GM19395 (cell line): ENCODE measurements at regions not wholly inside any gene's neighbourhood (a gene's known extent, or its start where the extent isn't known, plus 50 kb on each side); places are given as distances from the start of the nearest gene placed in this dataset.

ENCODE experiments used
- ATAC-seq: cut with Tn5 transposase; IDR thresholded peaks from one replicate; pipeline ENCODE4 v1.9.1; 2021; ENCODE audit warnings: mild to moderate bottlenecking, moderate library complexity; ENCODE audit not compliant: unreplicated experiment

DNA sequence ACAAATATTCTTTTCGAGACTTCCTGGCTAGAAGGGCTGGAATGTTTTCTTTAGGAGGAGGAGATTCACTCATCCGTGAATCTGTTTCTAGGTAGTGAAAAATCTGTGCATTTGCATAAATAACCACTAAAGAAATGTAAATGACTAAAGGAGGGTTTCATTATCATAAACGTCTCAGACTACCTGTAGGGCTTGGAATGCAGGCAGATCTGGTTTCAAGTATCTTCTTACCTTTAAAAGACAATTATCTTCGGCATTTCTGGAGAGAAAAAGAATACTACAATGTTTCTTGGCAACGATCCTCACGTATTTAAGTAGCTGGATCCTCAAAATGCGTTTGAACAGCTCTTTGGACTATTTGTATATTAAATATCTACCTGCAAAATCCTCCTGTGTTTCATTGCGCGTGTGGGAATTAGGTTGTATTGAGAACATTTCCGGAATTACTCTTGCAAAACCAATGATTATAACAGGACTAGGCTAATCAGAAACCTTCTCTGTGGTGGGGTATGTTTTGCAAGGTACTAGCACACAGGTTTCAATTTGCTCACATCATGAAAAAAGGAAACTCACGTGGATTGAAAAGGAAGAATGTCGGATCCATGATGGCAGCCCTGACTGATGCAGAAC, 291.1 kb upstream of the ARGLU1 start:
- no peak for ATAC-seq

DNA sequence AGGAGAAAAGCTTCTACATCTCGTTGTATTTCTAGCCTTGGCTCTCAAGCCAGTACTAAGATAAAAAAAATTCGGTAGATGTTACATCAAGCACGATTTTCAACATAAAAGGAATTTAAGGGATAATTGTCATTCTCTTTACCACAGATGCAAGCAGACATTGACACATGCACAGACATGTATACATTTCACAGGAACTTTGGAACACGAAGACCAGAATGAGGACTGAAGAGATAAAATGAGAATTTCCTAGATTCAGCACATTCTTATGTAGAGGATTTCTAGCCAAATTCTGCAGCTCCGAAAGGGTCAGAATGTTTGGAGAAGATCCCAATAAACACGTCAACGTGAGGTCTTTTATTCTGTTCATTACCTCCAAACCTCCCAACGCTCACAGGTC, 284.5 kb upstream of the ARGLU1 start:
- ATAC-seq, result no peak

DNA sequence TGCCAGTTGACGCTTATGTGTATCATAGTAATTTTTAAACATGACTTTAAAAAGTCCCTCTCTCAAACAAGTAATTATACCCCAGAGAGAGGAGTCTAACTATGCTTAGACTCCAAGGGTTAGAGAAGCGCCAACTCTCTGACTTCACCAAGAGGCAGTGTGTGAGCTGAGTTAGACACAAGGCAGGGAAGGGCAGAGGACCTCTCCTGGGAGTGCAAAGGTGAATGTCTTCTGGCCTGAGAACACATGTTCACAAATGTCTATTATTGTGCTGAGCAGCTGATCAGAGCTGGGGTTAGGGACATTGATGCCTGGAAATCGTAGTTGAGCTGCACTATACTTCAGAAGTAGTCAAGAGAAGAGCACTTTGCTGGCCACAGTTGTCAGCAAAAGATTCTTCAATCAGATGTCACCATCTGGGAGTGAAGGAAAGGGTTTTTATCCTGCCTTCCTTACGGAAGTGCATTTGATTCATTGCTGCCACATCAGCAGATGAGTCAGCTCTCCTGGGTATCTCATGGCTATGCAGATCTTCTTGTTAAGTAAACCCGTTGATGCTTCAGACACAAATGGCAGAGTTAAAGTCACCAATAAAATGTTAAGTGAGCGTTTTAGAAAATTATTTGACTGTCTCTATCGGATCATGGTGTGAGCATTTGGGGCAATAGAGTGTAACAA, 283.2 kb upstream of the ARGLU1 start:
- ATAC-seq, result no peak

DNA sequence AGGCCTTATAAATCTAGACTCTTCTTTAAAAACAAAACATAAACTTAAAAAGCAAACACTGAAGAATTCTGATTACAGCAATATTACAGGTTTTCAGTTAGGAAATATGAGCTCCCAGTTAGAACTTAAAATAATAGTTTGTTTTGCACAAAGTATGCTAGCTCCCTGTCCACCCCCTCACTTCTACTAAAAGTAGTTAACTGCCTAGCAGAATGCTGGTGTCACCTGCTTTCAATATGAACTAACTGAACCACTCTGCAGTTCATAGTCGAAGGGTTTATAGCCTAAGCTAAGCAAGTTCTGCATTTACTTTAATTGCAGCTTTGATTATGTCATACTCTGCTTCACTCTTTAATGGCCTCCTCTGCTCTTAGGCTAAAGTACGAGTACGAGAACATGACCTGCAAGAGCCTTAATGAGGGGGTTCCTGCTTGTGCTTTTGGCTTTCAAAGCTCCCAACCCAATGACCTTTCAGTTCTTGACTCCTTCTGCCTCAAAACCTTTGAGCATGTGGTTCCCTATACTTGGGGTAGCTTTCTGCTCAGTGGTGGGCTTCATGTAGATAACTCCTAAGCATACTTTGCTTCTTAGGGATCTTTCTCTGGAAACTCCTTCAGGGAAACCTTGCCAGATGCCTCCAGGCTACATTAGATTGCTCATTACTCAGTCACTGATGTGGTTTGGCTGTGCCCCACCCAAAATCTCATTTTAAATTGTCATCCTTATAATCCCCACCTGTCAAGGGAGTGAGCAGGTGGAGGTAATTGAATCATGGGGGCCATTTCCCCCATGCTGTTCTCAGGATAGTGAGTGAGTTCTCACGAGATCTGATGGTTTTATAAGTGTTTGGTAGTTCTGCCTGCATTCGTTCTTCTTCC, 278.9 kb upstream of the ARGLU1 start:
- no peak for ATAC-seq

DNA sequence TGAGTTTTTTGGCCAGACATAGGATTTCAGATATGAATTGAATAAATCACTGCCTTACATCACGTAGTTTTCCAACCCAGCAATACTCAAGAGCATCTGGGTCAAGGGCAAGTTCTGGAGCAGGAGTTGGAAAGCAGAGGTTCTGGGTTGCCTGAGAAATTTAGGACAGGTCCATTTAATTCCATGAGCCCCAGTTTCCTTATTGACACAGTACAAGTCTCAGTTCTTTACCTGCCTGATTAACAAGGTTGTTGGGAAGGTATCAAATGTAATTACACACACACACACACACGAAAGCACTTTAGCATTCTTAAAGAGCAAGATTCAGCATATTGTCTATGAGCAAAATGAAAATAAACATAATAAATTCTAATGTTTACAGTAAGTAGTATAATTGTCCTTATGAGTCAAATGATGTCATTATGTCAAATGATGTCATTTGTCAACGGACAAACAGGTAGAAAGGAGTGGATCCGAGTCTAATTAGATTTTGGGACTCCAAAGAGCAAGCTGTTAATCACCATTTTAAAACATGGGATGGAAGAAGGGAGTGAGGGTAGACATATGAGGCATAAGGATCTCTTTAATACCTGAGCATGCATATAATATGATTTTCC, 268.4 kb upstream of the ARGLU1 start:
- no peak for ATAC-seq

DNA sequence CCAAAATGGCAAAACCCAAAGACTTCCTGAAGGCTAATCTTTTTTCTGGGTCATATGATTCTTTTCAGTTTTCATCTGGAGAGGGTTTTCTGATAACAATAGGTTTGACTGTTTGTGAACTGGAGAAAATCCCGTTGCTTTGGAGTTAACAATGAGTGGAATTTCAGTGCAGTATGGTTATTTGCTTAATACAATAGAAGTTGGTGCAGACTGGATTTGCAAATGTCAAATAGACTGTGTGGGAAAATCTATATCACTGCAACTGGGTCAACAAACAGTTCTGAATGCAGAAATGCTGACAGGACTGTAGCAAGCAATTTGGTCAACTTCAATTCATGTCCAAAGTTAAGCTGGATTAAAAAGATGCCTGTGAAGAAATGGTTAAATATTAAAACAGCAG, 267.5 kb upstream of the ARGLU1 start:
- no peak for ATAC-seq

DNA sequence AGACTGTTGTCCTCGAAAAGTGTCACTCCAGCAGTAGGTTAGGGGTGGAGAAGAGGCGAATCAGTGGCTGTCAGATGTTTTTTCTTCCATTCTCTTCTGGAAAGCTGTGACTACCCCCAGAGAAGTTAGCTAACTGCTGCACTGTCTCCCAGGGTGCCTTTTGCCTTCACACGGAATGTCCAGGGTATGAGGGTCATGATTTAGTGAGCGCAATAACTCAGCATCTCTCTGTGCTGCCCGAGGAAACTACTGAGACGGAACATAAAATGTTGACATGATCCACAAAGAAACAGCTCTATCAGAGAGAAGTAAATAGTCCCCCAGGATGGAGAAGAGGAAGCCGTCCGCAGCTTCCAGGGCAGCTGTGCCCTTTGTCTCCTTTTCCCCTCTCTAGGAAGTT, 254.0 kb upstream of the ARGLU1 start:
- no peak for ATAC-seq

DNA sequence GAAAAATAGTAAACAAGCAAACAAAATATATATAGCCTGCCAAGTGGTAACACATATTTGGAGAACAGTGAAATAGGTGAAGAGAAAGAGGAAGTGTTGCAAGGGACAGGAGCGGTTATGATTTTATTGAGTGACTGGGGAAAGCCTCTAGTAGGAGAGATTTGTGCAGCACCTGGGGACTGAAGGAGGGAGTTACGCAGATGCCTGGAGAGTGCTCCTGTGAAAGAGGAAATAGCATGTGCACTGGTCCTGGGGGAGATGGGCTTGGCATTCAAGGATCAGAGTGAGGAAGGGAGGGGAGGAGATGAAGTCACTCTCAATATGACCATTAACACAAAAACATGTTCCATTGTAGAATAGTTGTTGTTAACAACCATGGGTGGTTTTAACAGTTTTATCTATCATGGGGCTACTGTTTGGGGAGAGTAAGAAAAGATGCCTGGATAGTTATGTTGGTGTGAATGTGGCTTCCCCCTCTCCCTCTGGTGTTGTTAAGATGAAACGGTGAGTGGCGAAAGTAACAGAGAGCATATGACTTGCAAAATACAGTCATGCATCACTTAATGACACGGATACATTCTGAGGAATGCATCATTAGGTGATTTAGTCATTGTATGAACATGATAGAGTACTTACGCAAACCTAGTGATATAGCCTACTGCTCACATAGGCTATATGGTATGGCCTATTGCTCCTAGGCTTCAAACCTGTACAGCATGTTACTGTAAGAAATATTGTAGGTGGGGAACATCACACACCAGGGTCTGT, 251.7 kb upstream of the ARGLU1 start:
- no peak for ATAC-seq

DNA sequence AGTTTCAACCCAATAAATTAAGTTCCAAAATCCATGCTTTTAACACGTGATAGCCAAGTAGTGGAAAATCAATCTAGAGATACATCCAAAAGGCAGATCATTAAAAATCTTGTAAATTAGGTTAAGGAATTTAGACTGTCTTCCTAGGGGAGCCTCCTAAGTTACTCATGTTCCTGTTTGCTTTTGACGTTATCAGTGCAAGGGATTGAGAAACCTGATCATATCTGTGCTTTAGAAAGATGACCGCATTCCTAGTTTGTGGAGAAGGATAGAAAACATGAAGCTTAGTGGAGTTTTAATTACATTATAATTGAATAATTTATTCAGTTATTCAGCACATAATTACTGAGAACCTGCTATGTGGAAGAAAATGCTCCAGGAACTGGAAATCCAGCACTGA, 251.0 kb upstream of the ARGLU1 start:
- no peak for ATAC-seq

DNA sequence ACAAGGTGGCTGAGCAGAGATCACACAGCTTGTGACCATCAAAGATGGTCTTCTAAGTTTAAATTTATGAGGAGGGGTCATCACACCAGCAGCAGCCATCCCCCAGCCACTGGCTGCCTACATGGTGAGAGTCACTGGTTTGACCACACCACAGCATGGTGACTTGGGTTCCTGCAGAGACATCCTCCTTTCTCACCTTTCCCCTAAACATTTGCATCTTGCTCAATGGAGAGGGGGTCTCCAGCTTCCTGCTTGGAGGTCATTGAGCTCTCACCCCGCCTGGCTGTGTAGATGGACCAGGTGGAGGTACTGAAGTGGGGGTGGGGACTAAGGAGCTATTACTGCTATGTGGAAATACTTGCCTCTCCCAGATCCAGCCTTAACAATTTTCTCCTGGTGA, 247.6 kb upstream of the ARGLU1 start:
- ATAC-seq, result no peak

DNA sequence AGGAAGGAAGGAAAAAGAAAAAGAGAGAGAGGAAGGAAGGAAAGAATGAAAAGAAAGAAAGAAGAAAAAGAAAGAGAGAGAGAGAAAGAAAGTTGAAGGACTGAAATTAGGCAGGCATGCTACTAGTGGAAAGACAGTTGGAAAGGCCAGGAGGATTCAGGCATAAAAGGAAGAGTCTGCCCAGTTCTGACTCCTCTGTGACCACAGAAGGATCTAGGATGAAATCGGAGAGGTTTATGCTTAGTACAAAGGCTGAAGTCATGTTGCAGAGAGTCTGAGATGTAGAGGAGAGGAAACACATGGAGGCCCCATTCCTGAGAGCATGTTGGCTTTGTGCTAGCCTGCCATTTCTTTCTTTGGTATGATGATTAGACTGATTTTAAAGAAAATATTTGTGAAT, 246.5 kb upstream of the ARGLU1 start:
- ATAC-seq, result no peak

DNA sequence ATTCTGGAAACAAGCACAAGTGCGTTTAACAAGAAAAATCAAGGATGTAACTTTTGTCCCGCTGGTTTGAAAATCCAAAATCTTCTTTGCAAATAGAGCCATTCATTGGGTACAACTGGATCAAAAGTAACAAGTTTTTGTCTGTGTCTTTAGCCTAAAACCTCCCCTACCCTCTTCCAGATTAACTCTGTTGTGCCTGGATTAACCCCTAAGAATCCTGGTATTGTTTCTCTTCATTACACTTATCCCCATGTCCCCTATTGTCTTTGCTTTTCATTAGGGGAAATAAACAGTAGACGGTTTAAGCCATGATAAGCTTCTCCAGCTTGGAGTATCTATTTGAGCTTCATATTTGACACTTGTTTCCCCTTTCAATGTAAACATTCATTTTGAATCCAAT, 242.1 kb upstream of the ARGLU1 start:
- no peak for ATAC-seq

DNA sequence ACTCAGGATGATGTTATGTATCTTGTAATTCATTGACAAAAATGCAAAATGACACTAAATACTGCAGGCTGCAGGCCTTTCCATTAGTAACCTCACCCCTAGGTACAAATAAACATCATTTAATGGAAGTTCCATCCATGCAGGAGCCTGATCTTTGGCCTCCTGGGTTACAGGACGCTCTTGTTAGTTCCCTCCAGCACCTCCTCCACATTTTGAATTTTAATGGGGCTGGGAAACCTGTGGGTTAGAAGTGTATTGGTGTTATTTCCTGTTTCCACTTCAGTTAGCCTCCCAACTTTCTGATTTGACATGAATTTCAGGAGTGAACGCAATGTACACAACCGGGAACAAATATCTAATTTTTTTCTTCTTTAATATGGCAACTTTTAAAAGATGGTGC, 237.1 kb upstream of the ARGLU1 start:
- ATAC-seq, result no peak

DNA sequence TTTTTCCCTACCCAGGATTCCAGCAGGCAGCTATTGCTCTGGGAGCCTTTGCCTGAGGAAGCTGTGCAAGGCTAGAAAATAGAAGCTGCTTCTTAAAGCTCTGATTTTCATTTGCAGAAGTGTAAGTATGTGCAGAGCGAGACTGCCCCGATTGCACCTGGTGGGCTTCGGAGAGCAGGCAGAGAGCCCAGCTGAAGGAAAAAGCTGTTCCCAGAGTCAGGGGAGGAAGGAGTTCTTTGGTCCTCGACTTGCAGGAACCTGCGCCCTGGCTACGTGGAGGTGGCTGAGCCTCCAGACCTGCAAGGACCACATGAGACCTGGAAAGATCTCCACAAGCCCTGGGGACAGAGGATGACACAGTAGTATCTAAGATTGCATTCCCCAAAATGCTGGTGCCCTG, 235.0 kb upstream of the ARGLU1 start:
- ATAC-seq, result no peak

DNA sequence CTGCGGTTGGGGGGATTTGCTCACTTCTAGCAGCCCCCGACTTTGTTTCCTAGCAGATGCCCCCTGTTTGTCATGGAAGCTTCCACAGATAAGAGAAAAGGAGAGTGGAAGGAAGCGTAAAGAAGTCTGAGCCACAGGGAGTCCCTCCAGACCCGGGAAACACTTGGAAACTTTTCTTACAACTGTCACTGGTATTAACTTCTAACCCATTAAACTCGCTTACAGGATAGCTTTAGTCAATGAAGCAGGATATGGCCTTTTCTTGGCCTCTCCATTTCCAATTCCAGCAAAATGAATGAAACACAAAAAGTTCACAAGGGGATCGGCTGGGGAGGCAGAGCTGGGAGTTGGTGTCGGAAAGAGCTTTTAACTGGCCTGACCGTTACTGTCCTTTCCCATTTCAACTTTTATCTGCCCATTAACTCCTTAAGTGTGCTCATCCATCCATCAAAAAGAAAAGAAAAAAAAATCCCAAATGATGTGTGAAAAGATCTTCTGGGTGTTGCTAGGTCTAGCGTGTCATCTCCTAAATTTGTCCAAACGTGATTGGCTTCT, 231.9 kb upstream of the ARGLU1 start:
- ATAC-seq, result no peak

DNA sequence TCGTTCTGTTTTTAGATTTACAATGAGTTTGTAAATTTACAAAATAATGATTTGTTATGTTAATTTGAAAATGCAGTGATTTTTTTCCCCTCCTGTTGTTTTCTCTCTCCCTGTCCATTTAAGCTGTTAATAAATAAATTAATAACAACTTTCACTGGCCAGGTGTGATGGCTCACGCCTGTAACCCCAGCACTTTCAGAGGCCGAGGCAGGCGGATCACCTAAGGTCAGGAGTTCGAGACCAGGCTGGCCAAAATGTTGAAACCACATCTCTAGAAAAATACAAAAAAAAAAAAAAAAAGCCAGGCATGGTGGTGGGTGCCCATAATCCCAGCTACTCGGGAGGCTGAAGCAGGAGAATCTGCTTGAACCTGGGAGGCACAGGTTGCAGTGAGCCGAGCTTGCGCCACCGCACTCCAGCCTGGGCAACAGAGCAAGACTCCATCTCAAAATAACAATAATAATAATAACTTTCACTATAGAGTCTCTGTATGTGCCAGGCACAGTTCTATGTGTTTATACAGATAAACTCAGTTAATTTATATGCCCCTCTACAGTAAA, 229.2 kb upstream of the ARGLU1 start:
- ATAC-seq, result no peak

DNA sequence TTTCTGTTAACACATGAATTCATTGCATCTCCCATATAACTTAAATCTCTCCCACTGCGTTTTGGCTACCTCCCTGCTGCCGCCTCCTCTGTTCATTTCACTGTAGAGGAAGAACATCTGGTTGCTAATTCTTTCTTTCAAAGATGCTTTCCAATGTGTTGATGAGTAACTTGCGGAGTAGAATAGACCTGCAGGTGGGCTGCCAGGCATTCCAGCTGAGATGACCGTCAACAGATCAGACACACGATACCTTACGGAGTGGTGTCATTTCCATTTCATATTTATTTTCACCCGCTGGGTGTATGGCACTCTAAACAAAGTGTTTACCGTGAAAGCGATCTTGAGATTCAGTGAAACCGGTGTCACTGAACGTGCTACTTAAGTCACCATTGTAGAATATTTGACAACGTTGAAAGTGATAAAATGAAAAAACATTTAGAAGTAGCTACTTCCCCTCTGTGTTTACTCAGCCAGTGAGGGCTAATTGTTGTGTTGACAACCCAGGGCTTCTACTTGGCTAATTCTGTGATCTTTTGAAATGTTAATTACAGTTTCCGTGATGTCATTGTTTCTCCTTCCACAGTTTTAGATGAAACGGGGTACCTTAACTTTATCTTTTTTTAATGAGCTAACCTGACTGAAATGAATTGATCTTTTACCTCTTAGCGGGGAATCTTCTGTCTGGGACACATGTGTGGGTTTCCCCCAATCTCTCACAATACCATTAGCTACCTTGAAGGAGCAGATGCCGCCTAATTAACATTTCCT, 228.5 kb upstream of the ARGLU1 start:
- no peak for ATAC-seq

DNA sequence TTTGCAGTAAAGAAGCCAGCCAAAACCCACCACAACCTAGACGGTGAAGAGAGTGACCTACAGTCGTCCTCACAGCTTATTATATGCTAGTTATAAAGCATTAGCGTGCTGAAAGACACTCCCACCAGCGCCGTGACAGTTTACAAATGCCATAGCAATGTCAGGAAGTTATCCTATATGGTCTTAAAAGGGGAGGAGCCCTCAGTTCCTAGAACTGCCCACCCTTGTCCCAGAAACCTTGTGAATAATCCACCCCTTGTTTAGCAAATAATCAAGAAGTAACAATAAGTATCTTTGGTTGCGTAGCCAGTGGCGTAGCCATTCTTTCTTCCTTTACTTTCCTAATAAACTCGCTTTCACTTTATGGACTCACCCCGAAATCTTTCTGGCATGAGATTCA, 227.9 kb upstream of the ARGLU1 start:
- no peak for ATAC-seq

DNA sequence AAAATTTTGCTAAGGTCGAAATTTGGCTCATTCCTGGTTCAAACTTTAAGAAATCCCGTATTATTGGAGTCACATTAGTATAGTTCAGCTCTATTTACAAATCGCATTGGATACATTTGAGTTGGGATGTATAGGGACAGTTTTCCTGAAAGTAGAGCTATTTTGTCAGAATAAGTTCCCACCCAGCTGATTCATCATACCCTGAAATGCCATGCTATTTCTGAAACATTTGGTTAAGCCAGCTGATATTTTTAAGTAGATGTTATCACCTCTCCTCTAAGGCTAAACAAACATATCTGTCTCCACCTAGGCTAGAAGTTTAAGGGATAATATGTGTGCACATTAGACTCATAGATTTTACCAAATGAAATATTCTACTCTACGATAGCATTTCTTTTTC, 226.2 kb upstream of the ARGLU1 start:
- ATAC-seq, result no peak

DNA sequence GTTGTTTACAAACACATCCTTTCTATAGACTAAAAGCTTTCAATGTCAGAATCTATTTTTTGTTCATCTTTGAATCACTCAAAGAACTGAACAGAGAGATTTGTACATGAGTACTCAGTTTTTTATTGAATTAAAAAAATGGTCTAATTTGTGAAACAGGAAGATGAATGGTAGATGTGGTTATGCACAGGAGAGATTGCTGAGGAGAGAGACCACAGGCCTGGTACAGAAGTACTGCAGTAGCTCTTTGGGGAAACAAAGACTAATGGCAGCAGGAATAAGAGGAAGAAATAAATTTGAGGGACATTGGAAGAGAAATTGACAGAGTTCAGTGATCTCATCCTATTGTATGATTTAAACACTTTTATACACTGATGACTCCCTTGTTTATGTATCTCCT, 222.0 kb upstream of the ARGLU1 start:
- ATAC-seq, result no peak
